SK-N-SH treated with all-trans-retinoic acid at 6 μM for 48 hours (cell line): ENCODE measurements at regions not wholly inside any gene's neighbourhood (a gene's known extent, or its start where the extent isn't known, plus 50 kb on each side); places are given as distances from the start of the nearest gene placed in this dataset.

Experiments
- BACH2 ChIP-seq: fragments of 250-450 bp; sonication (Bioruptor Pico); IDR thresholded peaks from 2 replicates; pipeline ENCODE4 v1.9.0; 2021; ENCODE audit warnings: mild to moderate bottlenecking, borderline replicate concordance
- TOX ChIP-seq: fragments of 250-450 bp; sonication (Bioruptor Pico); IDR thresholded peaks from 2 replicates; pipeline ENCODE4 v1.8.0; 2021; ENCODE audit warnings: mild to moderate bottlenecking, moderate library complexity, borderline replicate concordance
- ZC3H10 ChIP-seq: fragments of 250-450 bp; sonication (Bioruptor Pico); IDR thresholded peaks from 2 replicates; pipeline ENCODE4 v1.5.1; 2021; ENCODE audit warnings: mild to moderate bottlenecking, moderate library complexity

- TF ChIP-seq ZC3H10 (CRISPR knock-in tag) = no peak
- TF ChIP-seq BACH2 = no peak
- no peak for TF ChIP-seq TOX (CRISPR knock-in tag)
Observed at GRCh38 chr4:17366496-17366895, 145.4 kb downstream of the QDPR start.
